Chondrocyte (in vitro differentiated cells): ENCODE measurements at regions not wholly inside any gene's neighbourhood (a gene's known extent, or its start where the extent isn't known, plus 50 kb on each side); places are given as distances from the start of the nearest gene placed in this dataset.

Source experiments
- DNase-seq: peaks from one replicate; pipeline ENCODE4 v3.0.0; 2021; ENCODE audit warnings: mixed read lengths, low spot score
- H3K27ac Mint-ChIP-seq: one replicate; pipeline ENCODE4 v1.8.0; 2021; ENCODE audit warnings: mild to moderate bottlenecking, moderate library complexity, mixed read lengths; ENCODE audit not compliant: unreplicated experiment
- H3K27me3 Mint-ChIP-seq: 2 replicates; pipeline ENCODE4 v1.8.0; 2021; ENCODE audit warnings: low read depth, mixed read lengths
- H3K36me3 Mint-ChIP-seq: 2 replicates; pipeline ENCODE4 v1.8.0; 2021; ENCODE audit warnings: low read depth, mixed read lengths
- H3K4me1 Mint-ChIP-seq: 2 replicates; pipeline ENCODE4 v1.8.0; 2021; ENCODE audit warnings: low read depth, mild to moderate bottlenecking, mixed read lengths
- H3K4me3 Mint-ChIP-seq: one replicate; pipeline ENCODE4 v1.8.0; 2021; ENCODE audit warnings: mild to moderate bottlenecking, moderate library complexity, mixed read lengths; ENCODE audit not compliant: unreplicated experiment
- H3K9me3 Mint-ChIP-seq: 2 replicates; pipeline ENCODE4 v1.8.0; 2021; ENCODE audit warnings: low read depth, mixed read lengths
- CTCF ChIP-seq: fragments of 200-600 bp; sonication (generic); IDR thresholded peaks from 2 replicates; pipeline ENCODE4 v1.5.0; 2021; ENCODE audit warnings: antibody characterized with exemption, mild to moderate bottlenecking, moderate library complexity

DNA sequence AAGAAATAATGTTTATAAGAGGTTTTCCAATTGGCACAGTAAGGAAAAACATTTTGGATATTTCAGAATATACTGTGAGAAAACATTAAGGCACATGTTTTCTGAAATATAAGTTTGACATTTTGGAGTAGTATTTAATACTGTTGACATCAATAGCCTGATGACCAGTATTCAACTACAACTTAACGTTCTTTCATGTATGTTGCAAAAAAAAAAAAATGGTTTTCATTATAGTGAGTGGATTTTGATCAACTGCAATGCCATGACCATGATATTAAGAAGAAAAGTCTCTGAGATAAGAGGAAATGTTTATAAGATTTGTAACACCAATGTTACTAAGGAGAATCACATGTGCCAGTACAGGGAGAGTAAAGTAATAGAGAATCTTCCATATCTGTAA, 252.8 kb upstream of the RORA start:
- H3K4me3 Mint-ChIP-seq = no peak overlapping the region
- peaks cover 4% of the 10 kb centered on the region for H3K9me3 Mint-ChIP-seq
- H3K27ac Mint-ChIP-seq = no peak overlapping the region
- TF ChIP-seq CTCF = no peak
- no peaks in the 10 kb centered on the region for H3K36me3 Mint-ChIP-seq
- H3K27me3 Mint-ChIP-seq = peaks cover 7% of the 10 kb centered on the region
- no peak for DNase-seq
- no peaks in the 10 kb centered on the region for H3K4me1 Mint-ChIP-seq

GRCh38 chr15:61480863-61481262, 251.8 kb upstream of the RORA start:
- no peaks in the 10 kb centered on the region for H3K36me3 Mint-ChIP-seq
- H3K4me1 Mint-ChIP-seq = no peaks in the 10 kb centered on the region

DNA sequence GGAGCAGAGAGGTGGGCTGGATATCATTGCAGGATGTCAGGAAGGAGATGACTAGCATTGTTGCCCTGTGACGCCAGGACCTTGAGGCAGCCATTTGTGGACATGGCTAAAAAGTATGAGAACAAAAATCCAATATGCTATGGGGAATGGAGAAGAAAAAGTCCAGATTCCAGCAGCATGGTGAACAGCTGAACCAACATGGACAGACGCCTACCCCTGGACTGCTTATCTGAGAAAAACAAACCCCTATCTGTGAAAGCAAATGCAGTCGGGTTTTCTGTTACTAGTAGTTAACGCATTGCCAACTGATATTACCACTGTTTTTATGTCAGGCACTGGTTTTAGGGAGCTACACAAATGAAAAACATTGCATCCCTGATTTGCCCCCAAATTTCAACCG, 251.2 kb upstream of the RORA start:
- Mint-ChIP-seq H3K27me3 (peaks cover 2% of the 10 kb centered on the region), H3K4me3 (no peak overlapping the region), H3K27ac (no peak overlapping the region), H3K4me1 (no peaks in the 10 kb centered on the region), H3K36me3 (no peaks in the 10 kb centered on the region), H3K9me3 (no peaks in the 10 kb centered on the region)
- DNase-seq = no peak
- TF ChIP-seq CTCF = no peak

More at GRCh38 chr15:61480863-61481262, 251.8 kb upstream of the RORA start:
- no peak for TF ChIP-seq CTCF
- H3K27ac Mint-ChIP-seq = no peak overlapping the region
- H3K4me3 Mint-ChIP-seq = no peak overlapping the region
- DNase-seq = no peak
- no peaks in the 10 kb centered on the region for H3K9me3 Mint-ChIP-seq
- peaks cover 2% of the 10 kb centered on the region for H3K27me3 Mint-ChIP-seq

GRCh38 chr15:61479613-61480012, 250.5 kb upstream of the RORA start:
- Mint-ChIP-seq H3K4me3 (no peak overlapping the region), H3K9me3 (no peaks in the 10 kb centered on the region), H3K36me3 (no peaks in the 10 kb centered on the region), H3K4me1 (no peaks in the 10 kb centered on the region), H3K27me3 (peaks cover 2% of the 10 kb centered on the region), H3K27ac (no peak overlapping the region)
- no peak for TF ChIP-seq CTCF
- no peak for DNase-seq

GRCh38 chr15:61476741-61477140, 247.6 kb upstream of the RORA start:
- Mint-ChIP-seq H3K9me3 (no peaks in the 10 kb centered on the region), H3K36me3 (no peaks in the 10 kb centered on the region), H3K27me3 (peaks cover 5% of the 10 kb centered on the region), H3K4me1 (no peaks in the 10 kb centered on the region), H3K27ac (no peak overlapping the region), H3K4me3 (no peak overlapping the region)
- no peak for DNase-seq
- TF ChIP-seq CTCF = no peak
